ENCODE measurements at regions not wholly inside any gene's neighbourhood (a gene's known extent, or its start where the extent isn't known, plus 50 kb on each side); places are given as distances from the start of the nearest gene placed in this dataset.

GRCh38 chr14:83614956-83615355, 1915.0 kb upstream of the FLRT2 start:
- Histone ChIP-seq H3K9ac (replicated peaks; ENCODE audit: extremely low read depth, insufficient read depth, low read length) (no peak overlapping the region), H3K4me1 (ENCODE audit: control insufficient read depth, extremely low read depth, insufficient read depth, low read length) (no peaks in the 10 kb centered on the region), H2AFZ (ENCODE audit: low read depth, low read length) (no peak overlapping the region), H3K27me3 (ENCODE audit: control insufficient read depth in 2 of 2, insufficient read depth in 2 of 2, low read length in 2 of 2) (no peaks in the 10 kb centered on the region), H3K4me2 (ENCODE audit: insufficient read depth, low read length) (no peak overlapping the region), H3K36me3 (ENCODE audit: control insufficient read depth in 2 of 2, extremely low read depth in 1 of 2, insufficient read depth in 2 of 2, low read length in 2 of 2) (no peaks in the 10 kb centered on the region), H3K9me3 (replicated peaks; ENCODE audit: control insufficient read depth, insufficient read depth, low read length) (no peaks in the 10 kb centered on the region), H3K4me3 (replicated peaks in 1 of 3; ENCODE audit: insufficient read depth in 1 of 3, low read depth in 1 of 3, low read length in 3 of 3) (no peak overlapping the region), H4K20me1 (replicated peaks; ENCODE audit: control insufficient read depth, extremely low read depth, insufficient read depth, low read length) (no peaks in the 10 kb centered on the region), H3K9me1 (replicated peaks; ENCODE audit: control insufficient read depth, extremely low read depth, insufficient read depth, low read length) (no peaks in the 10 kb centered on the region), H3K79me2 (ENCODE audit: control insufficient read depth, insufficient read depth, low read length) (no peaks in the 10 kb centered on the region), H3K27ac (ENCODE audit: insufficient read depth, low read depth, low read length) (no peak overlapping the region)
- no TSS peak for BruUV-seq (replicated peaks)
- dilution Hi-C loops (cut with MboI; ENCODE audit: extremely low pct_ligation_motif_present, low sequenced_read_pairs) = no loop called here
- TF ChIP-seq, protein P1, sequence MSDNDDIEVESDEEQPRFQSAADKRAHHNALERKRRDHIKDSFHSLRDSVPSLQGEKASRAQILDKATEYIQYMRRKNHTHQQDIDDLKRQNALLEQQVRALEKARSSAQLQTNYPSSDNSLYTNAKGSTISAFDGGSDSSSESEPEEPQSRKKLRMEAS (IDR thresholded peaks at IDR 0.05; ENCODE audit: insufficient read depth, insufficient read length) = no peak
- TF ChIP-seq EZH2 (IDR thresholded peaks at IDR 0.05; ENCODE audit: borderline replicate concordance, low read depth, low read length, severe bottlenecking) (no peak), GATA2 (IDR thresholded peaks at IDR 0.05; ENCODE audit: insufficient read depth, insufficient read length, low read depth, low read length) (no peak), MYC (IDR thresholded peaks at IDR 0.05; ENCODE audit: low read depth, low read length) (no peak), POLR2A (IDR thresholded peaks at IDR 0.05; ENCODE audit: low read depth, low read length) (no peak)
- POLR2A ChIA-PET = interaction anchor here (0.7 kb wide), 1 partner anchor 248 kb away, joined by 3 read pairs; no protein-coding TSS in a partner anchor
- DNase-seq (ENCODE audit: low read depth, low spot score) (no peak), FAIRE-seq (no peak)
- intact Hi-C loops (cut with micrococcal nuclease) = no loop called here
- CTCF ChIA-PET = no interaction called here

- Histone ChIP-seq H3K79me2 (ENCODE audit: control insufficient read depth, insufficient read depth, low read length) (no peaks in the 10 kb centered on the region), H3K4me1 (ENCODE audit: control insufficient read depth, extremely low read depth, insufficient read depth, low read length) (no peaks in the 10 kb centered on the region), H4K20me1 (replicated peaks; ENCODE audit: control insufficient read depth, extremely low read depth, insufficient read depth, low read length) (no peaks in the 10 kb centered on the region), H3K9me3 (replicated peaks; ENCODE audit: control insufficient read depth, insufficient read depth, low read length) (no peaks in the 10 kb centered on the region), H3K36me3 (ENCODE audit: control insufficient read depth in 2 of 2, extremely low read depth in 1 of 2, insufficient read depth in 2 of 2, low read length in 2 of 2) (no peaks in the 10 kb centered on the region), H3K9me1 (replicated peaks; ENCODE audit: control insufficient read depth, extremely low read depth, insufficient read depth, low read length) (no peaks in the 10 kb centered on the region), H3K9ac (replicated peaks; ENCODE audit: extremely low read depth, insufficient read depth, low read length) (no peak overlapping the region), H3K4me2 (ENCODE audit: insufficient read depth, low read length) (no peak overlapping the region), H3K27me3 (ENCODE audit: control insufficient read depth in 2 of 2, insufficient read depth in 2 of 2, low read length in 2 of 2) (no peaks in the 10 kb centered on the region), H3K4me3 (replicated peaks in 1 of 3; ENCODE audit: insufficient read depth in 1 of 3, low read depth in 1 of 3, low read length in 3 of 3) (no peak overlapping the region), H2AFZ (ENCODE audit: low read depth, low read length) (no peak overlapping the region), H3K27ac (ENCODE audit: insufficient read depth, low read depth, low read length) (no peak overlapping the region)
- intact Hi-C loops (cut with micrococcal nuclease) = no loop called here
- peak; percentile 1 for DNase-seq (ENCODE audit: low read depth, low spot score)
- no TSS peak for BruUV-seq (replicated peaks)
- dilution Hi-C loops (cut with MboI; ENCODE audit: extremely low pct_ligation_motif_present, low sequenced_read_pairs) = no loop called here
- CTCF ChIA-PET = interaction anchor here (1.3 kb wide), 1 partner anchor 9 kb away, joined by 4 read pairs; no protein-coding TSS in a partner anchor
- TF ChIP-seq GATA2 (IDR thresholded peaks at IDR 0.05; ENCODE audit: insufficient read depth, insufficient read length, low read depth, low read length) = no peak
- no peak for TF ChIP-seq JUN (IDR thresholded peaks at IDR 0.05; ENCODE audit: borderline replicate concordance, insufficient read depth, insufficient read length, low read depth)
- no peak for TF ChIP-seq FOS (IDR thresholded peaks at IDR 0.05; ENCODE audit: borderline replicate concordance, insufficient read depth, low read length)
- no peak for FAIRE-seq
- POLR2A ChIA-PET = no interaction called here
Observed at GRCh38 chr14:83624541-83624940, 1905.4 kb upstream of the FLRT2 start.
